ENCODE measurements at regions not wholly inside any gene's neighbourhood (a gene's known extent, or its start where the extent isn't known, plus 50 kb on each side); places are given as distances from the start of the nearest gene placed in this dataset.

DNA sequence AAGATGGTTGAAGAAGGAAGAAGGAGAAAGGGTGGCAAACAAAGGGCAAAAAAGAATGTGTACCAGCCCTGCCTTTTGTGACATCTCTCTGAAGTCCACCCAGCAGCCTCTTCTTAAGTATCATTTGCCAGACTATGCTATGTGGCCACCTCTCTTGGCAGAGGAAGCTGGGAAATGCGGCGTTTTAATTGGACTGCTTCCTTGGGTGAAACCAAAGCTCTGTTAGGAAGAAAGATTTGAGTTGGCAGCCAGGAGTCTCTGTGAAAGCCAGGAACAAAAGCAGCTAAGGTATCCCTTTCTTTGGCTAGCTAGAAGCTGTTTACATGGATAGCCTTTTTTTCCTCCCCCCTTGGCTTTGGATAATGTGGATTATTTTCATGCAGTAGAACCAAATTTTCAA, 67.5 kb upstream of the GTSF1L start:
- Histone ChIP-seq H3K27ac (ENCODE audit: low read depth in 1 of 2, low read length in 1 of 2) (no peak overlapping the region), H3K9me3 (ENCODE audit: control insufficient read depth in 2 of 2, insufficient read depth in 1 of 2, low read length in 1 of 2) (no peaks in the 10 kb centered on the region), H3K4me1 (ENCODE audit: control insufficient read depth in 2 of 2, insufficient read depth in 2 of 2, low read length in 2 of 2) (peaks cover 3 to 12% of the 10 kb centered on the region in 2 donors), H3K4me3 (ENCODE audit: low read length in 2 of 2) (no peak overlapping the region), H3K36me3 (ENCODE audit: control insufficient read depth in 2 of 2, insufficient read depth in 2 of 2, low read length in 1 of 2) (no peaks in the 10 kb centered on the region), H3K27me3 (ENCODE audit: control insufficient read depth in 2 of 2, insufficient read depth in 1 of 2, low read length in 1 of 2) (no peaks in the 10 kb centered on the region)
- DNase-seq (ENCODE audit: low read depth in 6 of 9, low spot score in 9 of 9), result no peak
- WGBS, result 89% methylated on average over 2 of the region's 2 CpGs

DNA sequence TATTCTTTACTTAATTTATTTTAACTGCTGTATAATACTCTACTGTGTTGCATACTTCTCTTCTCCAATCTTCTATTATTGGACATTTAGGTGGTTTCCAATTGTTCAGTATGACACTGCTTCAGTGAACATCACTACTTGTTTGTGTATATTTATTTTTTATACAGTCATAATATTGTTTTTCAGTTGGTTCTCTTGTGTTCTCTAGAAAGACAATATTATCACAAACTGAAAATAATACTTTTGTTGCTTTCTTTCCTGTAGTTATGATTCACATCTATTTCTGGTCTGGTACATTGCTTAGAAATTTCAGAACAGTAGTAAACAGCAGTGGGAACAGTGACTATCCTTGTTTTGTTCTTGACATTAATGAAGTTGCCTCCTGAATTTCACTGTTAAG, 62.8 kb upstream of the GTSF1L start:
- H3K27ac ChIP-seq (ENCODE audit: low read depth in 1 of 2, low read length in 1 of 2), result no peak overlapping the region
- H3K9me3 ChIP-seq (ENCODE audit: control insufficient read depth in 2 of 2, insufficient read depth in 1 of 2, low read length in 1 of 2), result no peaks in the 10 kb centered on the region
- no peaks in the 10 kb centered on the region for H3K27me3 ChIP-seq (ENCODE audit: control insufficient read depth in 2 of 2, insufficient read depth in 1 of 2, low read length in 1 of 2)
- no peak overlapping the region for H3K4me3 ChIP-seq (ENCODE audit: low read length in 2 of 2)
- H3K4me1 ChIP-seq (ENCODE audit: control insufficient read depth in 2 of 2, insufficient read depth in 2 of 2, low read length in 2 of 2), result no peaks in the 10 kb centered on the region
- no peak for DNase-seq (ENCODE audit: low read depth in 6 of 9, low spot score in 9 of 9)
- H3K36me3 ChIP-seq (ENCODE audit: control insufficient read depth in 2 of 2, insufficient read depth in 2 of 2, low read length in 1 of 2), result no peaks in the 10 kb centered on the region

DNA sequence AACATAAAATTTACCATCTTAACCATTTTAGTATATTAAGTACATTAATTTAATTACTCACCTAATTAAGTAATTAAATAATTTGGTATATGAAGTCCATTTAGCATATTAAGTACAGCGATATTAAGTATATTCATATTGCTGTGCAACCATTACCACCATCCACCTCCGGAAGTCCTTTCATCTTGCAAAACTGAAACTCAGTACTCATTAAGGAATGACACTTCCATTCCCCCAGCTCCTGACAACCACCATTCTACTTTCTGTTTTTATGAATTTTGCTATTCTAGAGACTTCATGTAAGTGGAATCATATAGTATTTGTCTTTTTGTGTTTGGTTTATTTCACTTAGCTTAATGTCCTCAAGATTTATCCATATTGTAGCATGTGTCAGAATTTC, 61.1 kb upstream of the GTSF1L start:
- Histone ChIP-seq H3K4me1 (ENCODE audit: control insufficient read depth in 2 of 2, insufficient read depth in 2 of 2, low read length in 2 of 2) (no peaks in the 10 kb centered on the region), H3K9me3 (ENCODE audit: control insufficient read depth in 2 of 2, insufficient read depth in 1 of 2, low read length in 1 of 2) (no peaks in the 10 kb centered on the region), H3K4me3 (ENCODE audit: low read length in 2 of 2) (no peak overlapping the region), H3K27me3 (ENCODE audit: control insufficient read depth in 2 of 2, insufficient read depth in 1 of 2, low read length in 1 of 2) (no peaks in the 10 kb centered on the region), H3K27ac (ENCODE audit: low read depth in 1 of 2, low read length in 1 of 2) (no peak overlapping the region), H3K36me3 (ENCODE audit: control insufficient read depth in 2 of 2, insufficient read depth in 2 of 2, low read length in 1 of 2) (no peaks in the 10 kb centered on the region)
- WGBS, result 95% methylated on average over 2 of the region's 2 CpGs
- DNase-seq (ENCODE audit: low read depth in 6 of 9, low spot score in 9 of 9), result no peak

DNA sequence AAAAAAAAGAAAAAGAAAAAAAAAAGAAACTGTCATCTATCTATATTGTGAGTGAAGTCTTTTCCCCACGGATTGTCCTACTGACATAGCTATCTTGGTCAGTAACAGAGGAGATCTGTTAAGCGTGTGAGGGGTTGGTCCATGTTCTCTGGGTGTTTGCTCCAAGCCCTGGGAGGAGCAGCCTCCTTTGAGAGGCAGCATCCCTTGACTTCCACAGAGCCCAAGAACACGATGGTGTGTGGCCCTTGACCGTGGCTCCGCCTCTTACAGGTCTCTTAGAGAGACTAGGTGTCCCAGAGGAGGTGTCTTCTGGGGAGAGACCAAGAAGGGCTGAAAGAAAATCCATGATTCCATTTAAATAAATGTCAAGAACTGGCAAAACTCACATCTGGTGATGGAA, 60.1 kb upstream of the GTSF1L start:
- Histone ChIP-seq H3K4me1 (ENCODE audit: control insufficient read depth in 2 of 2, insufficient read depth in 2 of 2, low read length in 2 of 2) (no peaks in the 10 kb centered on the region), H3K36me3 (ENCODE audit: control insufficient read depth in 2 of 2, insufficient read depth in 2 of 2, low read length in 1 of 2) (no peaks in the 10 kb centered on the region), H3K9me3 (ENCODE audit: control insufficient read depth in 2 of 2, insufficient read depth in 1 of 2, low read length in 1 of 2) (no peaks in the 10 kb centered on the region), H3K27ac (ENCODE audit: low read depth in 1 of 2, low read length in 1 of 2) (no peak overlapping the region), H3K4me3 (ENCODE audit: low read length in 2 of 2) (no peak overlapping the region), H3K27me3 (ENCODE audit: control insufficient read depth in 2 of 2, insufficient read depth in 1 of 2, low read length in 1 of 2) (no peaks in the 10 kb centered on the region)
- WGBS, result 85% methylated on average over 5 of the region's 5 CpGs
- no peak for DNase-seq (ENCODE audit: low read depth in 6 of 9, low spot score in 9 of 9)

DNA sequence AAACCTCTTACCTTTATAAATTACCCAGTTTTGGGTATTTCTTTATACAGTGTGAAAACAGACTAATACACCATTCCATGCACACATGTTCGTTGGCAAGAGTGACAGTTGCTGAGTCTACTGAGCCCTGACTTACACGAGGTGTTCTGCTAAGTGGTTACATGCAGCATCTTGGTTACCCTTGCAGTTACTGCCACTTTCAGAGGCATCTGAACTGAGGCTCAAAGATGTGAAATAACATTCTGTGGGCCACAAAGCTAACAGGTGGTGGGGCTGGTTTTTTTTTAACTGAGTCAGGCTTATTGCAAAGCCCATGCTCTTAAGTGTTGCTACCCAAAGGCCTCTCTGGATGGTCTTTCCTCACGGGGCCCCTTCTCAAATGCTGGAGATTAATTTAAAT, 54.4 kb upstream of the GTSF1L start:
- Histone ChIP-seq H3K4me1 (ENCODE audit: control insufficient read depth in 2 of 2, insufficient read depth in 2 of 2, low read length in 2 of 2) (no peaks in the 10 kb centered on the region), H3K27ac (ENCODE audit: low read depth in 1 of 2, low read length in 1 of 2) (no peak overlapping the region), H3K36me3 (ENCODE audit: control insufficient read depth in 2 of 2, insufficient read depth in 2 of 2, low read length in 1 of 2) (no peaks in the 10 kb centered on the region), H3K4me3 (ENCODE audit: low read length in 2 of 2) (no peak overlapping the region), H3K27me3 (ENCODE audit: control insufficient read depth in 2 of 2, insufficient read depth in 1 of 2, low read length in 1 of 2) (no peaks in the 10 kb centered on the region), H3K9me3 (ENCODE audit: control insufficient read depth in 2 of 2, insufficient read depth in 1 of 2, low read length in 1 of 2) (no peaks in the 10 kb centered on the region)
- no peak for DNase-seq (ENCODE audit: low read depth in 6 of 9, low spot score in 9 of 9)
- WGBS, result 89% methylated on average over 3 of the region's 3 CpGs

DNA sequence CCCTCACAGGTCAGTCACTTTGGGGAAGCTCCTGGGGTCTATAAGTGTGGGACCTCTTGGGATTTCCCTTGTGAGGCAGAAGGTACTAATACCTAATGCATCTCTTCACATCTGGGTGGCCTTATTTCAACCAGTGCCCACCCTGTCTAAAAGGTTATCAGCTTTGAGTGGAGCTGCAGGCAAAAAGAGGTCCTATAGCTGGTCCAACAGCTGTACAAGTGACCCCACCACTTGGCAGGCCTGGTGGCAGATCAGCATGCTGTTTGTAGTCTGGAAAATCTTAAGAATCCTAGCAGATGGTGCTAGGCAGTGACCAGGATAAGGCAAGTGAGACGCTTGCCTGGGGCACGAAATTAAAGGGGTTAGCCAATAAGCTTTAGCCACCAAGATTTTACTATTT, 51.6 kb upstream of the GTSF1L start:
- Histone ChIP-seq H3K4me1 (ENCODE audit: control insufficient read depth in 2 of 2, insufficient read depth in 2 of 2, low read length in 2 of 2) (no peaks in the 10 kb centered on the region), H3K4me3 (ENCODE audit: low read length in 2 of 2) (no peak overlapping the region), H3K9me3 (ENCODE audit: control insufficient read depth in 2 of 2, insufficient read depth in 1 of 2, low read length in 1 of 2) (no peaks in the 10 kb centered on the region), H3K27ac (ENCODE audit: low read depth in 1 of 2, low read length in 1 of 2) (no peak overlapping the region), H3K36me3 (ENCODE audit: control insufficient read depth in 2 of 2, insufficient read depth in 2 of 2, low read length in 1 of 2) (no peaks in the 10 kb centered on the region), H3K27me3 (ENCODE audit: control insufficient read depth in 2 of 2, insufficient read depth in 1 of 2, low read length in 1 of 2) (peaks cover 0 to 5% of the 10 kb centered on the region in 2 donors)
- no peak for DNase-seq (ENCODE audit: low read depth in 6 of 9, low spot score in 9 of 9)
- 94% methylated on average over 2 of the region's 2 CpGs for WGBS

DNA sequence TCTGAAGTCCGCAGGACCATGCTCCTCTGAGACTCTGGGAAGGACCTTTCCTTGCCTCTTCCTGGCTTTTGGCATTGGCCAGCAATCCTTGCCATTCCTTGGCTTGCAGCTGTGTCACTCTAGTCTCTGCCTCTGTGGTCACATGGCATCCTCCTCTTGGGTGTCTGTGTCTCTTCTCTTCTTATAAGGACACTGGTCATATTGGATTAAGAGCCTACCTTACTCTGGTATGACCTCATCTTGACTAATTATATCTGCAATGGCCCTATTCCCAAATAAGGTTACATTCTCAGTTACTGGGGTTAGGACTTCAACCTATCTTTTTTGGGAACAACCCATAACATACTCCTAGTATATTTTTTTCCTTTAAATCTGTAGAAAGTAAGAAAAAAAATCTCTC, 49.9 kb upstream of the GTSF1L start:
- H3K27me3 ChIP-seq (ENCODE audit: control insufficient read depth in 2 of 2, insufficient read depth in 1 of 2, low read length in 1 of 2), result peaks cover 0 to 8% of the 10 kb centered on the region in 2 donors
- H3K4me3 ChIP-seq (ENCODE audit: low read length in 2 of 2), result no peak overlapping the region
- 98% methylated on average over 1 of the region's 1 CpG for WGBS
- DNase-seq (ENCODE audit: low read depth in 6 of 9, low spot score in 9 of 9), result no peak
- no peaks in the 10 kb centered on the region for H3K9me3 ChIP-seq (ENCODE audit: control insufficient read depth in 2 of 2, insufficient read depth in 1 of 2, low read length in 1 of 2)
- no peaks in the 10 kb centered on the region for H3K4me1 ChIP-seq (ENCODE audit: control insufficient read depth in 2 of 2, insufficient read depth in 2 of 2, low read length in 2 of 2)
- no peaks in the 10 kb centered on the region for H3K36me3 ChIP-seq (ENCODE audit: control insufficient read depth in 2 of 2, insufficient read depth in 2 of 2, low read length in 1 of 2)
- no peak overlapping the region for H3K27ac ChIP-seq (ENCODE audit: low read depth in 1 of 2, low read length in 1 of 2)
